H9 (cell line): ENCODE measurements at regions not wholly inside any gene's neighbourhood (a gene's known extent, or its start where the extent isn't known, plus 50 kb on each side); places are given as distances from the start of the nearest gene placed in this dataset.

Experiments
- DNase-seq: peaks from one replicate; pipeline ENCODE4 v3.0.0-alpha.2; 2017
- H2AFZ ChIP-seq: one replicate; pipeline ENCODE4 v1.6.1; 2013; ENCODE audit warnings: mild to moderate bottlenecking, low read length, control low read depth, moderate library complexity
- H2AK5ac ChIP-seq: 2 replicates; pipeline ENCODE4 v1.6.1; 2013; ENCODE audit warnings: low read length, control low read depth, mixed read lengths; ENCODE audit not compliant: insufficient read length
- H2BK120ac ChIP-seq: one replicate; pipeline ENCODE4 v1.6.1; 2013; ENCODE audit warnings: low read depth, mild to moderate bottlenecking, low read length, control low read depth, inconsistent platforms; ENCODE audit not compliant: poor library complexity, severe bottlenecking
- H2BK12ac ChIP-seq: 2 replicates; pipeline ENCODE4 v1.6.1; 2013; ENCODE audit warnings: low read length, control low read depth, mixed read lengths, low read depth; ENCODE audit not compliant: insufficient read length
- H2BK15ac ChIP-seq: 2 replicates; pipeline ENCODE4 v1.6.1; 2013; ENCODE audit warnings: low read depth, low read length, control low read depth
- H2BK20ac ChIP-seq: one replicate; pipeline ENCODE4 v1.6.1; 2013; ENCODE audit warnings: low read depth, mild to moderate bottlenecking, low read length, control low read depth, inconsistent platforms; ENCODE audit not compliant: poor library complexity, severe bottlenecking
- H2BK5ac ChIP-seq: 2 replicates; pipeline ENCODE4 v1.6.1; 2013; ENCODE audit warnings: low read length, control low read depth, mixed read lengths; ENCODE audit not compliant: insufficient read length
- H3K14ac ChIP-seq: 2 replicates; pipeline ENCODE4 v1.6.1; 2013; ENCODE audit warnings: low read length, control low read depth; ENCODE audit not compliant: insufficient read depth
- H3K18ac ChIP-seq: 2 replicates; pipeline ENCODE4 v1.6.1; 2013; ENCODE audit warnings: low read depth, mild to moderate bottlenecking, mixed read lengths, low read length, control low read depth; ENCODE audit not compliant: insufficient read length
- H3K23ac ChIP-seq: 2 replicates; pipeline ENCODE4 v1.6.1; 2013; ENCODE audit warnings: low read length, control low read depth, mixed read lengths, low read depth; ENCODE audit not compliant: insufficient read length
- H3K23me2 ChIP-seq: 2 replicates; pipeline ENCODE4 v1.6.1; 2013; ENCODE audit warnings: low read depth, mild to moderate bottlenecking, mixed read lengths, low read length, control low read depth; ENCODE audit not compliant: insufficient read length, poor library complexity, severe bottlenecking
- H3K27ac ChIP-seq: 2 replicates; pipeline ENCODE4 v1.5.1; 2013; ENCODE audit warnings: low read length, control low read depth, mixed read lengths, low read depth; ENCODE audit not compliant: insufficient read length
- H3K27me3 ChIP-seq: 2 replicates; pipeline ENCODE4 v1.6.1; 2013; ENCODE audit warnings: low read length, control low read depth, inconsistent platforms; ENCODE audit not compliant: insufficient read depth
- H3K4ac ChIP-seq: 2 replicates; pipeline ENCODE4 v1.6.1; 2013; ENCODE audit warnings: low read depth, mild to moderate bottlenecking, control low read depth, inconsistent platforms, low read length, moderate library complexity
- H3K4me1 ChIP-seq: 2 replicates; pipeline ENCODE4 v1.6.1; 2013; ENCODE audit warnings: low read length, control low read depth, inconsistent platforms; ENCODE audit not compliant: insufficient read depth
- H3K4me2 ChIP-seq: 2 replicates; pipeline ENCODE4 v1.6.1; 2013; ENCODE audit warnings: low read length, control low read depth, mixed read lengths; ENCODE audit not compliant: insufficient read length, insufficient read depth
- H3K56ac ChIP-seq: 2 replicates; pipeline ENCODE4 v1.6.1; 2013; ENCODE audit warnings: low read depth, mild to moderate bottlenecking, mixed read lengths, low read length, control low read depth; ENCODE audit not compliant: insufficient read length
- H3K79me1 ChIP-seq: 2 replicates; pipeline ENCODE4 v1.6.1; 2013; ENCODE audit warnings: low read depth, mild to moderate bottlenecking, moderate library complexity, low read length, control low read depth, inconsistent platforms; ENCODE audit not compliant: insufficient read depth, poor library complexity, severe bottlenecking
- H3K79me2 ChIP-seq: 2 replicates; pipeline ENCODE4 v1.6.1; 2013; ENCODE audit warnings: low read length, control low read depth, inconsistent platforms; ENCODE audit not compliant: insufficient read depth
- H3K9ac ChIP-seq: 2 replicates; pipeline ENCODE4 v1.6.1; 2013; ENCODE audit warnings: low read length, control low read depth, mixed read lengths; ENCODE audit not compliant: insufficient read length; ENCODE audit errors: extremely low read depth
- H3K9me3 ChIP-seq: one replicate; pipeline ENCODE4 v1.6.1; 2013; ENCODE audit warnings: low read depth, low read length, inconsistent platforms; ENCODE audit not compliant: control insufficient read depth
- H3T11ph ChIP-seq: one replicate; pipeline ENCODE4 v1.6.1; 2013; ENCODE audit warnings: mild to moderate bottlenecking, low read length, control low read depth, inconsistent platforms
- H4K20me1 ChIP-seq: one replicate; pipeline ENCODE4 v1.6.1; 2013; ENCODE audit not compliant: control insufficient read depth, insufficient read length, insufficient read depth
- H4K5ac ChIP-seq: 2 replicates; pipeline ENCODE4 v1.6.1; 2013; ENCODE audit warnings: low read depth, mild to moderate bottlenecking, mixed read lengths, low read length, control low read depth; ENCODE audit not compliant: insufficient read length
- H4K8ac ChIP-seq: replicated peaks from 2 replicates; pipeline ENCODE4 v1.6.1; 2013; ENCODE audit warnings: low read length, control low read depth, mixed read lengths, low read depth; ENCODE audit not compliant: insufficient read length
- H4K91ac ChIP-seq: 2 replicates; pipeline ENCODE4 v1.6.1; 2013; ENCODE audit warnings: low read depth, mild to moderate bottlenecking, moderate library complexity, mixed read lengths, low read length, control low read depth; ENCODE audit not compliant: insufficient read length
- H3K27ac Mint-ChIP-seq, 3 experiments: 2 replicates in 2 of 3; 3 replicates in 1 of 3; pipeline ENCODE4 v1.8.0; 2020 to 2021; ENCODE audit warnings: mixed read lengths in 3 of 3, mild to moderate bottlenecking in 1 of 3, moderate library complexity in 1 of 3
- H3K27me3 Mint-ChIP-seq: 2 replicates; pipeline ENCODE4 v1.8.0; 2021; ENCODE audit warnings: low read depth, mild to moderate bottlenecking, moderate library complexity, mixed read lengths
- H3K36me3 Mint-ChIP-seq, 3 experiments: 2 replicates in 2 of 3; 3 replicates in 1 of 3; pipeline ENCODE4 v1.8.0; 2020 to 2021; ENCODE audit warnings: low read depth in 3 of 3, mixed read lengths in 3 of 3; ENCODE audit not compliant: insufficient read depth in 1 of 3
- H3K4me1 Mint-ChIP-seq, 2 experiments: 2 replicates each; pipeline ENCODE4 v1.8.0; 2020; ENCODE audit warnings: mixed read lengths in 2 of 2
- H3K4me3 Mint-ChIP-seq, 2 experiments: 2 replicates in 1 of 2; 3 replicates in 1 of 2; pipeline ENCODE4 v1.8.0; 2020 to 2021; ENCODE audit warnings: mild to moderate bottlenecking in 2 of 2, mixed read lengths in 2 of 2, moderate library complexity in 1 of 2
- H3K9me3 Mint-ChIP-seq, 2 experiments: 2 replicates in 1 of 2; 3 replicates in 1 of 2; pipeline ENCODE4 v1.8.0; 2020; ENCODE audit warnings: mild to moderate bottlenecking in 2 of 2, mixed read lengths in 2 of 2, moderate library complexity in 1 of 2
- WGBS: extraction: QIAGEN DNeasy Blood & Tissue Kit; methylation state at CpG from one replicate; pipeline ENCODE4 v1.1.7; 2013; ENCODE audit warnings: missing lambda C conversion rate, low lambda C conversion rate, mixed read lengths; ENCODE audit not compliant: insufficient read length; ENCODE audit errors: extremely low coverage; 5-methylcytosine and 5-hydroxymethylcytosine counted together
- TF ChIP-seq, protein P1 (sequence below): fragments of 200-600 bp; sonication (generic); conservative IDR thresholded peaks from 3 replicates; pipeline ENCODE4 v1.8.0; 2021; ENCODE audit warnings: antibody characterized with exemption, mild to moderate bottlenecking

- Histone ChIP-seq H3K14ac (no peak overlapping the region), H3K79me1 (no peaks in the 10 kb centered on the region), H2AFZ (no peak overlapping the region), H3K18ac (no peak overlapping the region), H3K9me3 (no peaks in the 10 kb centered on the region), H3K4me2 (no peak overlapping the region), H3K4me1 (peaks cover 2% of the 10 kb centered on the region; the same call in 1 of the 2 replicates), H3K79me2 (no peaks in the 10 kb centered on the region), H2BK20ac (no peak overlapping the region), H2BK12ac (no peak overlapping the region), H2BK120ac (no peak overlapping the region), H2BK15ac (no peak overlapping the region), H3K56ac (no peak overlapping the region), H3K23me2 (no peaks in the 10 kb centered on the region), H4K8ac (no peak overlapping the region), H3T11ph (no peak overlapping the region), H3K9ac (no peak overlapping the region), H3K23ac (no peak overlapping the region), H4K5ac (no peak overlapping the region), H4K20me1 (no peaks in the 10 kb centered on the region), H2AK5ac (no peak overlapping the region), H3K4ac (no peak overlapping the region), H3K27me3 (no peaks in the 10 kb centered on the region), H3K27ac (no peak overlapping the region), H4K91ac (no peak overlapping the region), H2BK5ac (no peak overlapping the region)
- Mint-ChIP-seq H3K36me3 (no peaks in the 10 kb centered on the region), H3K9me3 (peaks cover 0 to 2% of the 10 kb centered on the region in 2 experiments; a peak in 1 of 5 replicates), H3K27ac (no peak overlapping the region), H3K4me3 (no peak overlapping the region), H3K4me1 (peaks cover 0 to 2% of the 10 kb centered on the region in 2 experiments; a peak in 1 of 4 replicates), H3K27me3 (no peaks in the 10 kb centered on the region)
- no peak for DNase-seq
- WGBS = no CpG with 5 or more reads among the region's 2 CpGs
- TF ChIP-seq, protein P1, sequence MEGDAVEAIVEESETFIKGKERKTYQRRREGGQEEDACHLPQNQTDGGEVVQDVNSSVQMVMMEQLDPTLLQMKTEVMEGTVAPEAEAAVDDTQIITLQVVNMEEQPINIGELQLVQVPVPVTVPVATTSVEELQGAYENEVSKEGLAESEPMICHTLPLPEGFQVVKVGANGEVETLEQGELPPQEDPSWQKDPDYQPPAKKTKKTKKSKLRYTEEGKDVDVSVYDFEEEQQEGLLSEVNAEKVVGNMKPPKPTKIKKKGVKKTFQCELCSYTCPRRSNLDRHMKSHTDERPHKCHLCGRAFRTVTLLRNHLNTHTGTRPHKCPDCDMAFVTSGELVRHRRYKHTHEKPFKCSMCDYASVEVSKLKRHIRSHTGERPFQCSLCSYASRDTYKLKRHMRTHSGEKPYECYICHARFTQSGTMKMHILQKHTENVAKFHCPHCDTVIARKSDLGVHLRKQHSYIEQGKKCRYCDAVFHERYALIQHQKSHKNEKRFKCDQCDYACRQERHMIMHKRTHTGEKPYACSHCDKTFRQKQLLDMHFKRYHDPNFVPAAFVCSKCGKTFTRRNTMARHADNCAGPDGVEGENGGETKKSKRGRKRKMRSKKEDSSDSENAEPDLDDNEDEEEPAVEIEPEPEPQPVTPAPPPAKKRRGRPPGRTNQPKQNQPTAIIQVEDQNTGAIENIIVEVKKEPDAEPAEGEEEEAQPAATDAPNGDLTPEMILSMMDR = no peak
These were observed 1424.8 kb upstream of the EYS start for GRCh38 chr6:67131827-67132226.
